ENCODE measurements at regions not wholly inside any gene's neighbourhood (a gene's known extent, or its start where the extent isn't known, plus 50 kb on each side); places are given as distances from the start of the nearest gene placed in this dataset.

GRCh38 chr6:99151634-99152346, 197.7 kb downstream of the FAXC start:
- Histone ChIP-seq H3K9ac (ENCODE audit: insufficient read depth, low read length) (no peak overlapping the region), H3K4me2 (ENCODE audit: extremely low read depth, insufficient read depth, low read length) (no peak overlapping the region), H3K9me3 (ENCODE audit: control insufficient read depth, insufficient read depth, low read depth, low read length) (no peaks in the 10 kb centered on the region), H3K4me3 (replicated peaks in 1 of 4; ENCODE audit: control extremely low read depth in 1 of 4, insufficient read depth in 1 of 4, low read depth in 3 of 4, low read length in 4 of 4) (no peak overlapping the region), H4K20me1 (ENCODE audit: control insufficient read depth, extremely low read depth, insufficient read depth, low read length) (no peaks in the 10 kb centered on the region), H3K27me3 (ENCODE audit: control insufficient read depth, insufficient read depth, low read length) (no peaks in the 10 kb centered on the region), H3K36me3 (ENCODE audit: control insufficient read depth, insufficient read depth, low read length) (no peaks in the 10 kb centered on the region), H2AFZ (ENCODE audit: low read length) (no peak overlapping the region), H3K79me2 (ENCODE audit: control insufficient read depth, insufficient read depth, low read length) (no peaks in the 10 kb centered on the region), H3K4me1 (ENCODE audit: control insufficient read depth, extremely low read depth, insufficient read depth, low read length) (no peaks in the 10 kb centered on the region), H3K27ac (ENCODE audit: insufficient read depth, low read length) (no peak overlapping the region)
- peak; percentile 38 to 40 for TF ChIP-seq CTCF (conservative IDR thresholded peaks at IDR 0.05 in 1 of 2, IDR thresholded peaks at IDR 0.05 in 1 of 2; ENCODE audit: low read depth in 1 of 2, low read length in 2 of 2)
- no peak for TF ChIP-seq EZH2 (IDR thresholded peaks at IDR 0.05; ENCODE audit: low read length, missing control alignments)
- DNase-seq (ENCODE audit: low read depth in 2 of 2): peak in 1 of 2 donors; percentile 23

GRCh38 chr6:99148761-99149160, 200.7 kb downstream of the FAXC start:
- no peaks in the 10 kb centered on the region for H4K20me1 ChIP-seq (ENCODE audit: control insufficient read depth, extremely low read depth, insufficient read depth, low read length)
- H3K36me3 ChIP-seq (ENCODE audit: control insufficient read depth, insufficient read depth, low read length): no peaks in the 10 kb centered on the region
- TF ChIP-seq CTCF (conservative IDR thresholded peaks at IDR 0.05 in 1 of 2, IDR thresholded peaks at IDR 0.05 in 1 of 2; ENCODE audit: low read depth in 1 of 2, low read length in 2 of 2): no peak
- TF ChIP-seq EZH2 (IDR thresholded peaks at IDR 0.05; ENCODE audit: low read length, missing control alignments): no peak
- no peak overlapping the region for H3K4me2 ChIP-seq (ENCODE audit: extremely low read depth, insufficient read depth, low read length)
- H3K79me2 ChIP-seq (ENCODE audit: control insufficient read depth, insufficient read depth, low read length): no peaks in the 10 kb centered on the region
- H3K9ac ChIP-seq (ENCODE audit: insufficient read depth, low read length): no peak overlapping the region
- H3K4me1 ChIP-seq (ENCODE audit: control insufficient read depth, extremely low read depth, insufficient read depth, low read length): no peaks in the 10 kb centered on the region
- no peaks in the 10 kb centered on the region for H3K9me3 ChIP-seq (ENCODE audit: control insufficient read depth, insufficient read depth, low read depth, low read length)
- H3K4me3 ChIP-seq (replicated peaks in 1 of 4; ENCODE audit: control extremely low read depth in 1 of 4, insufficient read depth in 1 of 4, low read depth in 3 of 4, low read length in 4 of 4): no peak overlapping the region
- no peak for DNase-seq (ENCODE audit: low read depth in 2 of 2)
- no peak overlapping the region for H2AFZ ChIP-seq (ENCODE audit: low read length)
- no peak overlapping the region for H3K27ac ChIP-seq (ENCODE audit: insufficient read depth, low read length)
- no peaks in the 10 kb centered on the region for H3K27me3 ChIP-seq (ENCODE audit: control insufficient read depth, insufficient read depth, low read length)

GRCh38 chr6:99148111-99148510, 200.4 kb upstream of the FBXL4 start:
- H3K9me3 ChIP-seq (ENCODE audit: control insufficient read depth, insufficient read depth, low read depth, low read length): no peaks in the 10 kb centered on the region
- H3K36me3 ChIP-seq (ENCODE audit: control insufficient read depth, insufficient read depth, low read length): no peaks in the 10 kb centered on the region
- H3K4me2 ChIP-seq (ENCODE audit: extremely low read depth, insufficient read depth, low read length): no peak overlapping the region
- H3K9ac ChIP-seq (ENCODE audit: insufficient read depth, low read length): no peak overlapping the region
- H3K79me2 ChIP-seq (ENCODE audit: control insufficient read depth, insufficient read depth, low read length): no peaks in the 10 kb centered on the region
- no peaks in the 10 kb centered on the region for H4K20me1 ChIP-seq (ENCODE audit: control insufficient read depth, extremely low read depth, insufficient read depth, low read length)
- DNase-seq (ENCODE audit: low read depth in 2 of 2): no peak
- H3K4me1 ChIP-seq (ENCODE audit: control insufficient read depth, extremely low read depth, insufficient read depth, low read length): no peaks in the 10 kb centered on the region
- H3K27me3 ChIP-seq (ENCODE audit: control insufficient read depth, insufficient read depth, low read length): no peaks in the 10 kb centered on the region
- H3K27ac ChIP-seq (ENCODE audit: insufficient read depth, low read length): no peak overlapping the region
- no peak for TF ChIP-seq CTCF (conservative IDR thresholded peaks at IDR 0.05 in 1 of 2, IDR thresholded peaks at IDR 0.05 in 1 of 2; ENCODE audit: low read depth in 1 of 2, low read length in 2 of 2)
- no peak for TF ChIP-seq EZH2 (IDR thresholded peaks at IDR 0.05; ENCODE audit: low read length, missing control alignments)
- H3K4me3 ChIP-seq (replicated peaks in 1 of 4; ENCODE audit: control extremely low read depth in 1 of 4, insufficient read depth in 1 of 4, low read depth in 3 of 4, low read length in 4 of 4): no peak overlapping the region
- H2AFZ ChIP-seq (ENCODE audit: low read length): no peak overlapping the region
